H9 (cell line): ENCODE measurements at regions not wholly inside any gene's neighbourhood (a gene's known extent, or its start where the extent isn't known, plus 50 kb on each side); places are given as distances from the start of the nearest gene placed in this dataset.
"Not testable (repeated sequence)": the region's sequence is repeated elsewhere in the genome, so short reads cannot be mapped to it uniquely, and the experiment has no call there.

Source experiments
- DNase-seq: peaks from one replicate; pipeline ENCODE4 v3.0.0-alpha.2; 2017
- H2AFZ ChIP-seq: one replicate; pipeline ENCODE4 v1.6.1; 2013; ENCODE audit warnings: mild to moderate bottlenecking, low read length, control low read depth, moderate library complexity
- H2AK5ac ChIP-seq: 2 replicates; pipeline ENCODE4 v1.6.1; 2013; ENCODE audit warnings: low read length, control low read depth, mixed read lengths; ENCODE audit not compliant: insufficient read length
- H2BK120ac ChIP-seq: one replicate; pipeline ENCODE4 v1.6.1; 2013; ENCODE audit warnings: low read depth, mild to moderate bottlenecking, low read length, control low read depth, inconsistent platforms; ENCODE audit not compliant: poor library complexity, severe bottlenecking
- H2BK12ac ChIP-seq: 2 replicates; pipeline ENCODE4 v1.6.1; 2013; ENCODE audit warnings: low read length, control low read depth, mixed read lengths, low read depth; ENCODE audit not compliant: insufficient read length
- H2BK15ac ChIP-seq: 2 replicates; pipeline ENCODE4 v1.6.1; 2013; ENCODE audit warnings: low read depth, low read length, control low read depth
- H2BK20ac ChIP-seq: one replicate; pipeline ENCODE4 v1.6.1; 2013; ENCODE audit warnings: low read depth, mild to moderate bottlenecking, low read length, control low read depth, inconsistent platforms; ENCODE audit not compliant: poor library complexity, severe bottlenecking
- H2BK5ac ChIP-seq: 2 replicates; pipeline ENCODE4 v1.6.1; 2013; ENCODE audit warnings: low read length, control low read depth, mixed read lengths; ENCODE audit not compliant: insufficient read length
- H3K14ac ChIP-seq: 2 replicates; pipeline ENCODE4 v1.6.1; 2013; ENCODE audit warnings: low read length, control low read depth; ENCODE audit not compliant: insufficient read depth
- H3K18ac ChIP-seq: 2 replicates; pipeline ENCODE4 v1.6.1; 2013; ENCODE audit warnings: low read depth, mild to moderate bottlenecking, mixed read lengths, low read length, control low read depth; ENCODE audit not compliant: insufficient read length
- H3K23ac ChIP-seq: 2 replicates; pipeline ENCODE4 v1.6.1; 2013; ENCODE audit warnings: low read length, control low read depth, mixed read lengths, low read depth; ENCODE audit not compliant: insufficient read length
- H3K23me2 ChIP-seq: 2 replicates; pipeline ENCODE4 v1.6.1; 2013; ENCODE audit warnings: low read depth, mild to moderate bottlenecking, mixed read lengths, low read length, control low read depth; ENCODE audit not compliant: insufficient read length, poor library complexity, severe bottlenecking
- H3K27ac ChIP-seq: 2 replicates; pipeline ENCODE4 v1.5.1; 2013; ENCODE audit warnings: low read length, control low read depth, mixed read lengths, low read depth; ENCODE audit not compliant: insufficient read length
- H3K27me3 ChIP-seq: 2 replicates; pipeline ENCODE4 v1.6.1; 2013; ENCODE audit warnings: low read length, control low read depth, inconsistent platforms; ENCODE audit not compliant: insufficient read depth
- H3K4ac ChIP-seq: 2 replicates; pipeline ENCODE4 v1.6.1; 2013; ENCODE audit warnings: low read depth, mild to moderate bottlenecking, control low read depth, inconsistent platforms, low read length, moderate library complexity
- H3K4me1 ChIP-seq: 2 replicates; pipeline ENCODE4 v1.6.1; 2013; ENCODE audit warnings: low read length, control low read depth, inconsistent platforms; ENCODE audit not compliant: insufficient read depth
- H3K4me2 ChIP-seq: 2 replicates; pipeline ENCODE4 v1.6.1; 2013; ENCODE audit warnings: low read length, control low read depth, mixed read lengths; ENCODE audit not compliant: insufficient read length, insufficient read depth
- H3K56ac ChIP-seq: 2 replicates; pipeline ENCODE4 v1.6.1; 2013; ENCODE audit warnings: low read depth, mild to moderate bottlenecking, mixed read lengths, low read length, control low read depth; ENCODE audit not compliant: insufficient read length
- H3K79me1 ChIP-seq: 2 replicates; pipeline ENCODE4 v1.6.1; 2013; ENCODE audit warnings: low read depth, mild to moderate bottlenecking, moderate library complexity, low read length, control low read depth, inconsistent platforms; ENCODE audit not compliant: insufficient read depth, poor library complexity, severe bottlenecking
- H3K79me2 ChIP-seq: 2 replicates; pipeline ENCODE4 v1.6.1; 2013; ENCODE audit warnings: low read length, control low read depth, inconsistent platforms; ENCODE audit not compliant: insufficient read depth
- H3K9ac ChIP-seq: 2 replicates; pipeline ENCODE4 v1.6.1; 2013; ENCODE audit warnings: low read length, control low read depth, mixed read lengths; ENCODE audit not compliant: insufficient read length; ENCODE audit errors: extremely low read depth
- H3K9me3 ChIP-seq: one replicate; pipeline ENCODE4 v1.6.1; 2013; ENCODE audit warnings: low read depth, low read length, inconsistent platforms; ENCODE audit not compliant: control insufficient read depth
- H3T11ph ChIP-seq: one replicate; pipeline ENCODE4 v1.6.1; 2013; ENCODE audit warnings: mild to moderate bottlenecking, low read length, control low read depth, inconsistent platforms
- H4K20me1 ChIP-seq: one replicate; pipeline ENCODE4 v1.6.1; 2013; ENCODE audit not compliant: control insufficient read depth, insufficient read length, insufficient read depth
- H4K5ac ChIP-seq: 2 replicates; pipeline ENCODE4 v1.6.1; 2013; ENCODE audit warnings: low read depth, mild to moderate bottlenecking, mixed read lengths, low read length, control low read depth; ENCODE audit not compliant: insufficient read length
- H4K8ac ChIP-seq: replicated peaks from 2 replicates; pipeline ENCODE4 v1.6.1; 2013; ENCODE audit warnings: low read length, control low read depth, mixed read lengths, low read depth; ENCODE audit not compliant: insufficient read length
- H4K91ac ChIP-seq: 2 replicates; pipeline ENCODE4 v1.6.1; 2013; ENCODE audit warnings: low read depth, mild to moderate bottlenecking, moderate library complexity, mixed read lengths, low read length, control low read depth; ENCODE audit not compliant: insufficient read length
- H3K27ac Mint-ChIP-seq, 3 experiments: 2 replicates in 2 of 3; 3 replicates in 1 of 3; pipeline ENCODE4 v1.8.0; 2020 to 2021; ENCODE audit warnings: mixed read lengths in 3 of 3, mild to moderate bottlenecking in 1 of 3, moderate library complexity in 1 of 3
- H3K27me3 Mint-ChIP-seq: 2 replicates; pipeline ENCODE4 v1.8.0; 2021; ENCODE audit warnings: low read depth, mild to moderate bottlenecking, moderate library complexity, mixed read lengths
- H3K36me3 Mint-ChIP-seq, 3 experiments: 2 replicates in 2 of 3; 3 replicates in 1 of 3; pipeline ENCODE4 v1.8.0; 2020 to 2021; ENCODE audit warnings: low read depth in 3 of 3, mixed read lengths in 3 of 3; ENCODE audit not compliant: insufficient read depth in 1 of 3
- H3K4me1 Mint-ChIP-seq, 2 experiments: 2 replicates each; pipeline ENCODE4 v1.8.0; 2020; ENCODE audit warnings: mixed read lengths in 2 of 2
- H3K4me3 Mint-ChIP-seq, 2 experiments: 2 replicates in 1 of 2; 3 replicates in 1 of 2; pipeline ENCODE4 v1.8.0; 2020 to 2021; ENCODE audit warnings: mild to moderate bottlenecking in 2 of 2, mixed read lengths in 2 of 2, moderate library complexity in 1 of 2
- H3K9me3 Mint-ChIP-seq, 2 experiments: 2 replicates in 1 of 2; 3 replicates in 1 of 2; pipeline ENCODE4 v1.8.0; 2020; ENCODE audit warnings: mild to moderate bottlenecking in 2 of 2, mixed read lengths in 2 of 2, moderate library complexity in 1 of 2
- WGBS: extraction: QIAGEN DNeasy Blood & Tissue Kit; methylation state at CpG from one replicate; pipeline ENCODE4 v1.1.7; 2013; ENCODE audit warnings: missing lambda C conversion rate, low lambda C conversion rate, mixed read lengths; ENCODE audit not compliant: insufficient read length; ENCODE audit errors: extremely low coverage; 5-methylcytosine and 5-hydroxymethylcytosine counted together

DNA sequence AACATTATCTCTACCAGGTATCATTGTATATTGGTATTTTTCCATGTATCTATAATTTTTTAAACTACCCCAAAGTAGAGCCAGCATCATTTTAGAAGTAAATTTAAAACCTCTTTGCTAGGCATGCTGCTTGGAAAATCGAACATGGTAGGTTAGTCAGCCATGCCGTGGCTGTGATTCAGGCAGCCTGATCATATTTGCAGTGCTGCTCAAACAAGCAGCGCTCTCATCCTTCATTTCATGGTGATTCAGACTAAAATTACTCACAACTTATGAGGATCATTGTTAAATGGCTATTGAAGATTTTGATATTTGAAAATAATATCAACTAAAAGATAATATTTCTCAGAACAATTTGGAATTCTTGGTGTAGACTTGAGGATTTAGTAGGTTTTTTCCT lies 161.2 kb upstream of the SPATA31A3 start:
- H3K4ac ChIP-seq, H3K36me3 Mint-ChIP-seq, H3K56ac ChIP-seq, H3K14ac ChIP-seq, H3K27ac Mint-ChIP-seq, H2AFZ ChIP-seq, H3K4me3 Mint-ChIP-seq, H2BK12ac ChIP-seq, H3K23ac ChIP-seq, H2BK20ac ChIP-seq, H3K79me1 ChIP-seq, H3K27me3 Mint-ChIP-seq, H2AK5ac ChIP-seq, H3K9me3 ChIP-seq, H3K4me1 Mint-ChIP-seq, H4K5ac ChIP-seq, H3K4me2 ChIP-seq, DNase-seq, H3K9me3 Mint-ChIP-seq, H3T11ph ChIP-seq, H3K27me3 ChIP-seq, H4K91ac ChIP-seq, H4K8ac ChIP-seq, H2BK15ac ChIP-seq, H2BK120ac ChIP-seq, H3K4me1 ChIP-seq, H4K20me1 ChIP-seq, H3K18ac ChIP-seq, H3K23me2 ChIP-seq, H3K27ac ChIP-seq, H3K9ac ChIP-seq, H2BK5ac ChIP-seq, H3K79me2 ChIP-seq: not testable (repeated sequence)
- no CpG with 5 or more reads among the region's 3 CpGs for whole genome bisulfite sequencing

DNA sequence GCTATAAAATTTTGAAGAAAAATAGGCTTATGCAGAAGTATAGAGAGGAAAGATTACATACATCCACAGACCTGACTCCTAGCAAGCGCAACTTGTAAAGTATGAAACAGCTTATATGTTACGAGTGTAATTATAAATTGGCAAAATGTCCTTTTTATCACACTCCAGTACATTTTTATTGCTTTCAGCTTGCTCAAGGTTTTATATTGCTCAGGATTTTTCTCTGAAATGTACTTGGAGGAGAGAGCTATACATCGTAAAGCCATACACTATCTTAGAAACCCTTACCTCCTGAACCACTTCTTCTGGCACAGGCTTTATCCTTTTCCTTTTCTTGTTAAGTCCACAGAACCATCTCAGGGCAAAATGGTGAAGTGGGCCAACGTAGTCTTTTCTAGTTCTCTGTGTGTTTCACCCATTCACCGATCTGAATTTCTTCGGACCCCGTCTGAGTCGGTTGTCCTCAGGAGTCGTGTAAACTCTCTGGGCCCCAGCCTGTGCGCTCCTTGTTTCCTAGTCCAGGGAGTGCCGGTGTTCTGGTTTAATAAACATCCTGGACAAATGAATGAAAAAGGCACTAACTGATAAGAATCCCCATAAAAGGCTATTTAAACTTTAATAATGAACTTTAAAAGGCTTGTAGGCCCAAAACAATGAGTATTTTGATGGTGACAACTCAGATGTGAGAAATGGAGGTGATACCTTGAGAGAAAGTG lies 150.2 kb upstream of the SPATA31A3 start:
- H2BK15ac ChIP-seq, H3K4me3 Mint-ChIP-seq, DNase-seq, H3K36me3 Mint-ChIP-seq, H2BK12ac ChIP-seq, H2AFZ ChIP-seq, H3K4me2 ChIP-seq, H2BK5ac ChIP-seq, H3K56ac ChIP-seq, H3K18ac ChIP-seq, H4K5ac ChIP-seq, H3K79me2 ChIP-seq, H4K8ac ChIP-seq, H4K20me1 ChIP-seq, H3K9me3 ChIP-seq, H3K4ac ChIP-seq, H3T11ph ChIP-seq, H3K4me1 ChIP-seq, H2BK20ac ChIP-seq, H3K14ac ChIP-seq, H3K23me2 ChIP-seq, H3K4me1 Mint-ChIP-seq, H3K27me3 ChIP-seq, H2AK5ac ChIP-seq, H3K27ac Mint-ChIP-seq, H2BK120ac ChIP-seq, H3K27ac ChIP-seq, H3K27me3 Mint-ChIP-seq, H4K91ac ChIP-seq, H3K9me3 Mint-ChIP-seq, H3K9ac ChIP-seq, H3K23ac ChIP-seq, H3K79me1 ChIP-seq: not testable (repeated sequence)
- WGBS, result no CpG with 5 or more reads among the region's 11 CpGs
